WTC11 (cell line): ENCODE measurements at regions not wholly inside any gene's neighbourhood (a gene's known extent, or its start where the extent isn't known, plus 50 kb on each side); places are given as distances from the start of the nearest gene placed in this dataset.

Experiments used
- ELF4 ChIP-seq: sonication (generic); formaldehyde crosslinking; IDR thresholded peaks from 2 replicates; pipeline ENCODE4 v1.8.1; 2022; ENCODE audit warnings: low read depth, mild to moderate bottlenecking, moderate library complexity, missing genetic modification reagents
- TF ChIP-seq, protein P1 (sequence below): sonication (generic); formaldehyde crosslinking; IDR thresholded peaks from 2 replicates; pipeline ENCODE4 v1.8.1; 2022; ENCODE audit warnings: missing genetic modification reagents, borderline replicate concordance

GRCh38 chr10:125331056-125331455, 170.7 kb upstream of the CTBP2 start:
- no peak for TF ChIP-seq ELF4
- TF ChIP-seq, protein P1, sequence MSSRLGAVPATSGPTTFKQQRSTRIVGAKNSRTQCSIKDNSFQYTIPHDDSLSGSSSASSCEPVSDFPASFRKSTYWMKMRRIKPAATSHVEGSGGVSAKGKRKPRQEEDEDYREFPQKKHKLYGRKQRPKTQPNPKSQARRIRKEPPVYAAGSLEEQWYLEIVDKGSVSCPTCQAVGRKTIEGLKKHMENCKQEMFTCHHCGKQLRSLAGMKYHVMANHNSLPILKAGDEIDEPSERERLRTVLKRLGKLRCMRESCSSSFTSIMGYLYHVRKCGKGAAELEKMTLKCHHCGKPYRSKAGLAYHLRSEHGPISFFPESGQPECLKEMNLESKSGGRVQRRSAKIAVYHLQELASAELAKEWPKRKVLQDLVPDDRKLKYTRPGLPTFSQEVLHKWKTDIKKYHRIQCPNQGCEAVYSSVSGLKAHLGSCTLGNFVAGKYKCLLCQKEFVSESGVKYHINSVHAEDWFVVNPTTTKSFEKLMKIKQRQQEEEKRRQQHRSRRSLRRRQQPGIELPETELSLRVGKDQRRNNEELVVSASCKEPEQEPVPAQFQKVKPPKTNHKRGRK (CRISPR knock-in tag) = no peak
